ENCODE measurements at regions not wholly inside any gene's neighbourhood (a gene's known extent, or its start where the extent isn't known, plus 50 kb on each side); places are given as distances from the start of the nearest gene placed in this dataset.

DNA sequence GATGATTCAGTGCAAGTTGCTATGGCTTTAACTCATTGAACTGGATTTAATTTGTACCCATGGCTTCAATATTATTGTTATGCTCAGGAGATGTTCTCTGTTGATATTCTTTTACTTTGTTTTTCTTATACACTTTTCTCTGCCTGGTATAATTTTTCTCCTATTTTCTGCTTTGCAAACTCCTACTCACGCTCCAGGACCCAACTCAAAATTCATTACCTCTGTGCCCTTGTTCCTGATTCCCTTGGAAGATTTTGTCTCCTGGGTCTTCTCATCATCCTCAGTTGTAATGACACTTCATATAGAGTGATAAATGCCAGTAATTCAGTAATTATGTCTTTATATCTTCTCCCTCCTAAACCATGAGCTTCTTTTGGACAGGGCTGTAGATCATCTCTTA, 259.9 kb upstream of the JADE1 start:
- TF ChIP-seq, protein P1, sequence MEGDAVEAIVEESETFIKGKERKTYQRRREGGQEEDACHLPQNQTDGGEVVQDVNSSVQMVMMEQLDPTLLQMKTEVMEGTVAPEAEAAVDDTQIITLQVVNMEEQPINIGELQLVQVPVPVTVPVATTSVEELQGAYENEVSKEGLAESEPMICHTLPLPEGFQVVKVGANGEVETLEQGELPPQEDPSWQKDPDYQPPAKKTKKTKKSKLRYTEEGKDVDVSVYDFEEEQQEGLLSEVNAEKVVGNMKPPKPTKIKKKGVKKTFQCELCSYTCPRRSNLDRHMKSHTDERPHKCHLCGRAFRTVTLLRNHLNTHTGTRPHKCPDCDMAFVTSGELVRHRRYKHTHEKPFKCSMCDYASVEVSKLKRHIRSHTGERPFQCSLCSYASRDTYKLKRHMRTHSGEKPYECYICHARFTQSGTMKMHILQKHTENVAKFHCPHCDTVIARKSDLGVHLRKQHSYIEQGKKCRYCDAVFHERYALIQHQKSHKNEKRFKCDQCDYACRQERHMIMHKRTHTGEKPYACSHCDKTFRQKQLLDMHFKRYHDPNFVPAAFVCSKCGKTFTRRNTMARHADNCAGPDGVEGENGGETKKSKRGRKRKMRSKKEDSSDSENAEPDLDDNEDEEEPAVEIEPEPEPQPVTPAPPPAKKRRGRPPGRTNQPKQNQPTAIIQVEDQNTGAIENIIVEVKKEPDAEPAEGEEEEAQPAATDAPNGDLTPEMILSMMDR (conservative IDR thresholded peaks at IDR 0.05), result no peak
- no peak for TF ChIP-seq ZFX (IDR thresholded peaks at IDR 0.05)
